HG02678 (cell line): ENCODE measurements at regions not wholly inside any gene's neighbourhood (a gene's known extent, or its start where the extent isn't known, plus 50 kb on each side); places are given as distances from the start of the nearest gene placed in this dataset.
"Not testable (repeated sequence)": the region's sequence is repeated elsewhere in the genome, so short reads cannot be mapped to it uniquely, and the experiment has no call there.

ENCODE experiments used
- ATAC-seq: cut with Tn5 transposase; IDR thresholded peaks from one replicate; pipeline ENCODE4 v1.9.1; 2021; ENCODE audit warnings: mild to moderate bottlenecking, moderate library complexity; ENCODE audit not compliant: unreplicated experiment

DNA sequence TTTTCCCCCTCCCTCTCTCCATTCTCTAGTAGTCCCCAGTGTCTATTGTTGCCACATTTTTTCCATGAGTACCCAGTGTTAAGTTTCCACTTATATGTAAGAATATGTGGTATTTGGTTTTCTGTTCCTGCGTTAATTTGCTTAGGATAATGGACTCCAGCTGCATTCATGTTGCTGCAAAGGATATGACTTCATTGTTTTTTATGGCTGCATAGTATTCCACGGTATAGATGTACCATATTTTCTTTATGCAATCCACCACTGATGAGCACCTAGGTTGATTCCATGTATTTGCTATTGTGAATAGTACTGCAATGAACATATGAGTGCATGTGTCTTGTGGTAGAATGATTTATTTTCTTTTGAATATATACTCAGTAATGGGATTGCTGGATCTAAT, 77.4 kb upstream of the MEGF10 start:
- no peak for ATAC-seq

- ATAC-seq, result no peak
Measured at GRCh38 chr5:127216143-127216542, 74.5 kb upstream of the MEGF10 start.

GRCh38 chr5:127216898-127217675, 73.5 kb upstream of the MEGF10 start:
- ATAC-seq, result no peak

GRCh38 chr5:127221936-127222335, 68.7 kb upstream of the MEGF10 start:
- not testable (repeated sequence) for ATAC-seq

- not testable (repeated sequence) for ATAC-seq
Measured at GRCh38 chr5:127222571-127223156, 67.9 kb upstream of the MEGF10 start.

DNA sequence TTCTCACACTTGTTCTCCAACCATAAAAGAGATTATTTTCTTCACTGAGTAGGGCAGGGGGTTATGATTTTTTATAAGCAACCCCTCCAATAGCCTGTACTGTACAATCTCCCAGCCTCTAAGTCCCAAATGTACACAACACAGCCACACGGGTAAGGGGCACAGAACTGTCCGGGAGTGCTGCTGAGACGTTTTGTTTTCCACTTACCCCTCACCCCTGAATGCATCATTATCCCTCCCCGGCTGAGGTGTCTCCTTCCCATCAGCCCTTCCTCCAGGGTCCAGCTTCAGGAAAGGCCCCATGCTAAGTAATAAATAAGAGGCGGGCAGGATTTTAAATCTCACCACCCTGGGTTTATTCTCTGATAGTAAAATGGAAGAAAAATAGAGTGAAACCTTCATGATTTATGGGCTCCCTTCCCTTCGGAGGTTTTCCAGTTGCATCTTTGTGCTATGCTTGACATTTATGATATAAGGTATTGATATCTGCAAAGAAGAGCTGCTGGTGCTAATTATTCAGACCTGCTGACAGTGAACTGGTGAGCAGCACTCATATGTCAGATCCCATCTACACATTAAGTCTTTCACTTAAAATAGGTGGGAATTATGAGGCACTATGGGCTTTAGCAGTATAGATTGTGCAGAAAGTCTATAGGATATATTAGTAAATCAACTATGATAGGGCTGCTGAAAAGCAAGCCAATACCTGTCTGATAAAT, 67.2 kb upstream of the MEGF10 start:
- ATAC-seq, result no peak

DNA sequence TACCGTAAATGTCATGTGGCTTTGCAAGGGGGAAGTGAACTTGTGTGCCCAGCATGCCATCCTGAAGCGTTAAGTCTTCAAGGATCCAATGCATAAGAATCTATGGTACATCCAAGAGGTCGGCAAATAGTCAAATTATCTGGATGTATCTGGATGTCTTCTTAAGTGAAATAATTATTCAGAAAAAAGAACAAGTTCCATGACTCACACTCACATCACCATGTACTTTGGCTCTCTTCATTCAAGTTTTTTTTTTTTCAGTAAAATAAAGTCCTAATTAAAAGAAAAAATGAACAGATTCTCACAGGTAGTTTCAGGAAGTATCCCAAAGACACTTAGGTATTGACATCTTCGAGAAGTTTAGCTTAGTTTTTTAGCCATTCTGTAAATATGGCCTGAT, 62.7 kb upstream of the MEGF10 start:
- ATAC-seq, result no peak

- ATAC-seq, result no peak
Measured at GRCh38 chr5:127228540-127229184, 61.9 kb upstream of the MEGF10 start.

GRCh38 chr5:127229185-127229889, 61.3 kb upstream of the MEGF10 start:
- peak; percentile 72 for ATAC-seq

DNA sequence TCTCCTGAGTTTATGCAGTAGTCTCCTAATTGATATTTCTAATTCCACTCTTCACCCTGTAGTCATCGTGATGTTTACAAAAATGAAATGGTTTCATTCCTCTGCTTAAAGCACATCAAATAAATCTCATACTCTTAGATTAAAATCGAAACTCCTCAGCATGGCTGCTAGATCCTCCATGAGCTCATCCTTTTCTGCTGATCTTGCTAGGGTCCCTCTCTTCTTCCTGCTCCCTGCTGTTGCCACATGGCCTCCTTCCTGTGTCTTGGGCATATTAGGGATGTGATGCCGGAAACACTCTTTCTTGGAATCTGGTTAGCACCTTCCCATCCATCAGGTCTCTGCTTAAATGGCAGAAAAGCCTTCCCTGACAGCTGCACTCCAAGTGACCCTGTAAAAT, 59.5 kb upstream of the MEGF10 start:
- ATAC-seq, result no peak

GRCh38 chr5:127233590-127233989, 57.0 kb upstream of the MEGF10 start:
- ATAC-seq, result no peak

GRCh38 chr5:127235136-127235535, 55.5 kb upstream of the MEGF10 start:
- ATAC-seq, result no peak

DNA sequence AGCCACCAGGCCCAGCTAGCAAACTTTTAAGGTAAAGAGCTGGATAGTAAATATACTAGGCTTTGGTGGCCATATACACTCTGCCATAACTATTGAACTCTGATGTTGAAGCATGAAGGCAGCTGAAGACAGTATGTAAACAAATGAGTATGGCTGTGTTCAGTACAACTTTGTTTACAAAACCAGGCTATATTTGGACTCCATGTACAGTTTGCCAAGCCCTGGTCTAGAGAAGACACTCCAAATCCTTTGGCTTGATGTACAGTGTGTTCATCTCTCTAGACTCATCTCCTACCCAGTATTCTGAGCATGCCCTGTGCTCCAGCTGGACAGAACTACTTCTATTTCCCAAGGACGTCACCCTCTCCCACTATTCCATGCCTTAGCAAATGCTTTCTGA, 54.3 kb upstream of the MEGF10 start:
- ATAC-seq, result no peak
